A549 (cell line): ENCODE measurements at regions not wholly inside any gene's neighbourhood (a gene's known extent, or its start where the extent isn't known, plus 50 kb on each side); places are given as distances from the start of the nearest gene placed in this dataset.

Source experiments
- ATAC-seq, 2 experiments: fragments of 200-7000 bp in 1 of 2; fragments of >200 bp in 1 of 2; cut with Nextera tagmentation in 1 of 2; cut with Tn5 transposase in 1 of 2; 3 replicates each; pipeline versions ENCODE4 v1.8.0 to v1.9.1; 2018 to 2020; ENCODE audit warnings: mild to moderate bottlenecking in 1 of 2, moderate library complexity in 1 of 2
- CTCF ChIA-PET: fragments of 300-600 bp; sonication (Branson Sonifier 250); formaldehyde crosslinking; extraction: SDS; loops from one replicate; lab custom pipeline; 2021; ENCODE audit warnings: antibody characterized with exemption, inconsistent platforms; lab: Yijun Ruan, JAX
- POLR2A ChIA-PET: fragments of 350-600 bp; formaldehyde crosslinking; extraction: SDS; loops from one replicate; lab custom pipeline; 2021; ENCODE audit warnings: antibody characterized with exemption, inconsistent platforms; lab: Yijun Ruan, JAX
- DNase-seq, 2 experiments: peaks; one replicate each; pipeline versions ENCODE4 v3.0.0 to v3.0.0-alpha.2; 2011 to 2016; ENCODE audit warnings: low read depth in 1 of 2, low spot score in 1 of 2
- FAIRE-seq: peaks from 2 replicates; lab custom pipeline; 2011; peaks lifted over from hg19 to GRCh38; lab: Jason Lieb, UNC
- H3K27ac ChIP-seq, 2 experiments: fragments of >200 bp; sonication (Bioruptor Twin); formaldehyde crosslinking; 3 replicates each; pipeline ENCODE4 v1.5.1; 2016 to 2017
- H3K4me1 ChIP-seq: fragments of >200 bp; sonication (Bioruptor Twin); formaldehyde crosslinking; 3 replicates; pipeline ENCODE4 v1.6.1; 2016
- H3K4me2 ChIP-seq: fragments of >200 bp; sonication (Bioruptor Twin); formaldehyde crosslinking; 3 replicates; pipeline ENCODE4 v1.6.1; 2016
- H3K4me3 ChIP-seq: fragments of >200 bp; sonication (Bioruptor Twin); formaldehyde crosslinking; 3 replicates; pipeline ENCODE4 v1.5.1; 2016
- H3K9me3 ChIP-seq: fragments of >200 bp; sonication (Bioruptor Twin); formaldehyde crosslinking; 3 replicates; pipeline ENCODE4 v1.6.1; 2016
- ATOH8 ChIP-seq: fragments of 250-450 bp; sonication (Bioruptor Pico); IDR thresholded peaks from 2 replicates; pipeline ENCODE4 v1.5.0; 2020; ENCODE audit warnings: low read depth, mild to moderate bottlenecking, moderate library complexity
- CBX2 ChIP-seq: fragments of 200-600 bp; sonication (generic); IDR thresholded peaks from 2 replicates; pipeline ENCODE4 v1.6.1; 2016; ENCODE audit warnings: low read depth, mild to moderate bottlenecking, borderline replicate concordance
- CEBPB ChIP-seq, 2 experiments: fragments of >200 bp in 1 of 2; sonication (Bioruptor Twin) in 1 of 2; formaldehyde crosslinking in 1 of 2; IDR thresholded peaks; 2 replicates each; pipeline ENCODE4 v1.6.1; 2012 to 2016
- FOSB ChIP-seq: fragments of 250-450 bp; sonication (Bioruptor Pico); IDR thresholded peaks from 2 replicates; pipeline ENCODE4 v1.5.0; 2020; ENCODE audit warnings: mild to moderate bottlenecking, moderate library complexity
- FOSL2 ChIP-seq, 2 experiments: fragments of 450-650 bp in 1 of 2; fragments of >200 bp in 1 of 2; sonication (Bioruptor Twin) in 1 of 2; formaldehyde crosslinking; IDR thresholded peaks; 2 replicates each; pipeline versions ENCODE4 v1.5.0 to v1.6.1; 2016 to 2020; ENCODE audit warnings: mild to moderate bottlenecking in 1 of 2, moderate library complexity in 1 of 2
- HOXA7 ChIP-seq: fragments of 250-450 bp; sonication (Bioruptor Pico); IDR thresholded peaks from 2 replicates; pipeline ENCODE4 v1.5.0; 2020; ENCODE audit warnings: mild to moderate bottlenecking, moderate library complexity
- HOXB13 ChIP-seq: fragments of 250-450 bp; sonication (Bioruptor Pico); IDR thresholded peaks from 2 replicates; pipeline ENCODE4 v1.5.0; 2020; ENCODE audit warnings: low read depth, mild to moderate bottlenecking, moderate library complexity
- JUN ChIP-seq, 2 experiments: fragments of >200 bp; sonication (Bioruptor Twin); formaldehyde crosslinking; IDR thresholded peaks; 2 replicates in 1 of 2; 3 replicates in 1 of 2; pipeline ENCODE4 v1.6.1; 2016 to 2017
- MAFK ChIP-seq: fragments of 450-650 bp; IDR thresholded peaks from 2 replicates; pipeline ENCODE4 v1.6.1; 2014; ENCODE audit not compliant: partially characterized antibody
- POLR2A ChIP-seq: IDR thresholded peaks from 2 replicates; pipeline ENCODE4 v1.6.1; 2012; ENCODE audit warnings: mild to moderate bottlenecking, low read length
- POLR2AphosphoS2 ChIP-seq: conservative IDR thresholded peaks from 2 replicates; pipeline ENCODE4 v1.6.1; 2012; ENCODE audit warnings: low read length, improper control_type of control experiment, inconsistent platforms
- RAD21 ChIP-seq, 2 experiments: fragments of >200 bp in 1 of 2; sonication (Bioruptor Twin) in 1 of 2; formaldehyde crosslinking in 1 of 2; IDR thresholded peaks in 1 of 2; conservative IDR thresholded peaks in 1 of 2; 2 replicates in 1 of 2; 3 replicates in 1 of 2; pipeline ENCODE4 v1.6.1; 2012 to 2018; ENCODE audit warnings: inconsistent platforms in 1 of 2
- REST ChIP-seq: fragments of 200-600 bp; sonication (generic); IDR thresholded peaks from 2 replicates; pipeline ENCODE4 v1.6.1; 2016; ENCODE audit warnings: antibody characterized with exemption, mild to moderate bottlenecking, moderate library complexity
- RFX5 ChIP-seq: fragments of 450-650 bp; IDR thresholded peaks from 2 replicates; pipeline ENCODE4 v1.7.1; 2014; ENCODE audit warnings: antibody characterized with exemption, mild to moderate bottlenecking, moderate library complexity
- RNF2 ChIP-seq: fragments of 200-600 bp; sonication (generic); IDR thresholded peaks from 2 replicates; pipeline ENCODE4 v1.6.1; 2016; ENCODE audit warnings: low read depth, mild to moderate bottlenecking, antibody characterized with exemption, moderate library complexity, borderline replicate concordance
- SREBF2 ChIP-seq: fragments of 450-650 bp; IDR thresholded peaks from 2 replicates; pipeline ENCODE4 v1.6.1; 2014; ENCODE audit warnings: mild to moderate bottlenecking, moderate library complexity
- ZSCAN20 ChIP-seq: fragments of 250-450 bp; sonication (Bioruptor Pico); IDR thresholded peaks from 2 replicates; pipeline ENCODE4 v1.8.0; 2022; ENCODE audit warnings: mild to moderate bottlenecking, moderate library complexity
- WGBS: methylation state at CpG from one replicate; pipeline ENCODE4 v1.1.6; 2017; ENCODE audit errors: missing lambda C conversion rate; 5-methylcytosine and 5-hydroxymethylcytosine counted together
- TF ChIP-seq, protein P1 (sequence below): IDR thresholded peaks from 2 replicates; pipeline ENCODE4 v1.6.1; 2012; ENCODE audit warnings: low read depth, borderline replicate concordance
- TF ChIP-seq, protein P2 (sequence below): fragments of 250-450 bp; sonication (Bioruptor Pico); IDR thresholded peaks from 2 replicates; pipeline ENCODE4 v1.5.0; 2021; ENCODE audit warnings: mild to moderate bottlenecking, moderate library complexity, borderline replicate concordance
- TF ChIP-seq, protein P3 (sequence below): fragments of 150-350 bp; IDR thresholded peaks from 2 replicates; pipeline ENCODE4 v1.6.1; 2014; ENCODE audit warnings: low read depth, mild to moderate bottlenecking, low read length
- TF ChIP-seq, protein P4 (sequence below): fragments of >200 bp; sonication (Bioruptor Twin); formaldehyde crosslinking; IDR thresholded peaks from 2 replicates; pipeline ENCODE4 v1.6.1; 2016

GRCh38 chr18:75783566-75784281 lies 356.2 kb upstream of the SMIM21 start (continued):
- no peak for TF ChIP-seq REST
- TF ChIP-seq RAD21 (conservative IDR thresholded peaks at IDR 0.05 in 1 of 2, IDR thresholded peaks at IDR 0.05 in 1 of 2) = no peak
- TF ChIP-seq POLR2A = no peak

GRCh38 chr18:75782826-75783225 lies 355.3 kb upstream of the SMIM21 start:
- Histone ChIP-seq H3K27ac (no peak overlapping the region), H3K9me3 (no peaks in the 10 kb centered on the region), H3K4me2 (no peak overlapping the region), H3K4me1 (no peaks in the 10 kb centered on the region), H3K4me3 (no peak overlapping the region)
- CTCF ChIA-PET = no interaction called here
- TF ChIP-seq ZSCAN20 (no peak), FOSL2 (IDR thresholded peaks at IDR 0.05) (no peak), FOSL2 (CRISPR knock-in tag; IDR thresholded peaks at IDR 0.05) (no peak), SREBF2 (no peak), CBX2 (no peak), POLR2AphosphoS2 (no peak), MAFK (no peak), ATOH8 (no peak), RFX5 (no peak), HOXB13 (CRISPR knock-in tag) (no peak), CEBPB (IDR thresholded peaks at IDR 0.05) (no peak), FOSB (CRISPR knock-in tag) (no peak), HOXA7 (CRISPR knock-in tag) (no peak), JUN (IDR thresholded peaks at IDR 0.05) (no peak), RNF2 (no peak)
- TF ChIP-seq, protein P1, sequence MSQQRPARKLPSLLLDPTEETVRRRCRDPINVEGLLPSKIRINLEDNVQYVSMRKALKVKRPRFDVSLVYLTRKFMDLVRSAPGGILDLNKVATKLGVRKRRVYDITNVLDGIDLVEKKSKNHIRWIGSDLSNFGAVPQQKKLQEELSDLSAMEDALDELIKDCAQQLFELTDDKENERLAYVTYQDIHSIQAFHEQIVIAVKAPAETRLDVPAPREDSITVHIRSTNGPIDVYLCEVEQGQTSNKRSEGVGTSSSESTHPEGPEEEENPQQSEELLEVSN = no peak
- TF ChIP-seq, protein P2, sequence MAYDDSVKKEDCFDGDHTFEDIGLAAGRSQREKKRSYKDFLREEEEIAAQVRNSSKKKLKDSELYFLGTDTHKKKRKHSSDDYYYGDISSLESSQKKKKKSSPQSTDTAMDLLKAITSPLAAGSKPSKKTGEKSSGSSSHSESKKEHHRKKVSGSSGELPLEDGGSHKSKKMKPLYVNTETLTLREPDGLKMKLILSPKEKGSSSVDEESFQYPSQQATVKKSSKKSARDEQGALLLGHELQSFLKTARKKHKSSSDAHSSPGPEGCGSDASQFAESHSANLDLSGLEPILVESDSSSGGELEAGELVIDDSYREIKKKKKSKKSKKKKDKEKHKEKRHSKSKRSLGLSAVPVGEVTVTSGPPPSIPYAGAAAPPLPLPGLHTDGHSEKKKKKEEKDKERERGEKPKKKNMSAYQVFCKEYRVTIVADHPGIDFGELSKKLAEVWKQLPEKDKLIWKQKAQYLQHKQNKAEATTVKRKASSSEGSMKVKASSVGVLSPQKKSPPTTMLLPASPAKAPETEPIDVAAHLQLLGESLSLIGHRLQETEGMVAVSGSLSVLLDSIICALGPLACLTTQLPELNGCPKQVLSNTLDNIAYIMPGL (CRISPR knock-in tag) = no peak
- TF ChIP-seq, protein P3, sequence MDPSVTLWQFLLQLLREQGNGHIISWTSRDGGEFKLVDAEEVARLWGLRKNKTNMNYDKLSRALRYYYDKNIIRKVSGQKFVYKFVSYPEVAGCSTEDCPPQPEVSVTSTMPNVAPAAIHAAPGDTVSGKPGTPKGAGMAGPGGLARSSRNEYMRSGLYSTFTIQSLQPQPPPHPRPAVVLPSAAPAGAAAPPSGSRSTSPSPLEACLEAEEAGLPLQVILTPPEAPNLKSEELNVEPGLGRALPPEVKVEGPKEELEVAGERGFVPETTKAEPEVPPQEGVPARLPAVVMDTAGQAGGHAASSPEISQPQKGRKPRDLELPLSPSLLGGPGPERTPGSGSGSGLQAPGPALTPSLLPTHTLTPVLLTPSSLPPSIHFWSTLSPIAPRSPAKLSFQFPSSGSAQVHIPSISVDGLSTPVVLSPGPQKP = no peak
- TF ChIP-seq, protein P4, sequence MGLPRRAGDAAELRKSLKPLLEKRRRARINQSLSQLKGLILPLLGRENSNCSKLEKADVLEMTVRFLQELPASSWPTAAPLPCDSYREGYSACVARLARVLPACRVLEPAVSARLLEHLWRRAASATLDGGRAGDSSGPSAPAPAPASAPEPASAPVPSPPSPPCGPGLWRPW = no peak
- ATAC-seq (no peak), FAIRE-seq (no peak), DNase-seq (no peak)
- 39% methylated on average over 5 of the region's 11 CpGs for WGBS
- POLR2A ChIA-PET = no interaction called here
